ENCODE measurements at regions not wholly inside any gene's neighbourhood (a gene's known extent, or its start where the extent isn't known, plus 50 kb on each side); places are given as distances from the start of the nearest gene placed in this dataset.
"Not testable (repeated sequence)": the region's sequence is repeated elsewhere in the genome, so short reads cannot be mapped to it uniquely, and the experiment has no call there.

- Histone ChIP-seq H3K27ac (ENCODE audit: low read depth in 1 of 3, low read length in 2 of 3) (peak overlapping the region in 1 of 3 donors; percentile 23), H3K4me1 (ENCODE audit: control insufficient read depth in 3 of 3, insufficient read depth in 2 of 3, low read depth in 1 of 3, low read length in 2 of 3) (peaks cover 0 to 39% (median 9%) of the 10 kb centered on the region in 3 donors), H3K9me3 (ENCODE audit: control insufficient read depth in 2 of 2, insufficient read depth in 1 of 2, low read depth in 1 of 2, low read length in 1 of 2) (no peaks in the 10 kb centered on the region), H3K27me3 (ENCODE audit: control insufficient read depth in 3 of 3, insufficient read depth in 3 of 3, low read length in 3 of 3) (no peaks in the 10 kb centered on the region), H3K36me3 (ENCODE audit: control insufficient read depth in 3 of 3, insufficient read depth in 2 of 3, low read depth in 1 of 3, low read length in 3 of 3) (no peaks in the 10 kb centered on the region), H3K4me3 (ENCODE audit: low read depth in 1 of 3, low read length in 3 of 3) (no peak overlapping the region)
- FAIRE-seq = peak; percentile 53
- DNase-seq = peak; percentile 45 to 79
- 9 to 49% (median 27%) methylated on average over 4 of the region's 4 CpGs for WGBS, 3 donors
Observed at GRCh38 chr13:73167028-73167820, 108.4 kb downstream of the KLF5 start.

- H3K9me3 ChIP-seq (ENCODE audit: control insufficient read depth in 2 of 2, insufficient read depth in 1 of 2, low read depth in 1 of 2, low read length in 1 of 2) = no peaks in the 10 kb centered on the region
- H3K4me3 ChIP-seq (ENCODE audit: low read depth in 1 of 3, low read length in 3 of 3) = no peak overlapping the region
- H3K4me1 ChIP-seq (ENCODE audit: control insufficient read depth in 3 of 3, insufficient read depth in 2 of 3, low read depth in 1 of 3, low read length in 2 of 3) = peaks cover 0 to 32% (median 9%) of the 10 kb centered on the region in 3 donors
- FAIRE-seq (no peak), DNase-seq (no peak)
- H3K27me3 ChIP-seq (ENCODE audit: control insufficient read depth in 3 of 3, insufficient read depth in 3 of 3, low read length in 3 of 3) = no peaks in the 10 kb centered on the region
- H3K36me3 ChIP-seq (ENCODE audit: control insufficient read depth in 3 of 3, insufficient read depth in 2 of 3, low read depth in 1 of 3, low read length in 3 of 3) = no peaks in the 10 kb centered on the region
- H3K27ac ChIP-seq (ENCODE audit: low read depth in 1 of 3, low read length in 2 of 3) = no peak overlapping the region
- 78 to 91% (median 85%) methylated on average over 2 of the region's 2 CpGs for WGBS, 3 donors
Observed at GRCh38 chr13:73166204-73166603, 107.4 kb downstream of the KLF5 start.

GRCh38 chr13:73162912-73163911 is 104.4 kb downstream of the KLF5 start:
- FAIRE-seq (no peak), DNase-seq (peak in 1 of 2 donors; percentile 89)
- 38 to 58% (median 51%) methylated on average over 2 of the region's 2 CpGs for WGBS, 3 donors

GRCh38 chr13:73160371-73161031 is 101.7 kb downstream of the KLF5 start:
- H3K4me3 ChIP-seq (ENCODE audit: low read depth in 1 of 3, low read length in 3 of 3); H3K27me3 ChIP-seq (ENCODE audit: control insufficient read depth in 3 of 3, insufficient read depth in 3 of 3, low read length in 3 of 3); FAIRE-seq; H3K27ac ChIP-seq (ENCODE audit: low read depth in 1 of 3, low read length in 2 of 3); H3K9me3 ChIP-seq (ENCODE audit: control insufficient read depth in 2 of 2, insufficient read depth in 1 of 2, low read depth in 1 of 2, low read length in 1 of 2); DNase-seq; H3K36me3 ChIP-seq (ENCODE audit: control insufficient read depth in 3 of 3, insufficient read depth in 2 of 3, low read depth in 1 of 3, low read length in 3 of 3): not testable (repeated sequence)
- WGBS, 3 donors = 87 to 92% (median 90%) methylated on average over 5 of the region's 5 CpGs
- peaks cover 0 to 11% (median 2%) of the 10 kb centered on the region in 3 donors for H3K4me1 ChIP-seq (ENCODE audit: control insufficient read depth in 3 of 3, insufficient read depth in 2 of 3, low read depth in 1 of 3, low read length in 2 of 3)

More at GRCh38 chr13:73162912-73163911, 104.4 kb downstream of the KLF5 start:
- no peak overlapping the region for H3K4me3 ChIP-seq (ENCODE audit: low read depth in 1 of 3, low read length in 3 of 3)
- H3K27me3 ChIP-seq (ENCODE audit: control insufficient read depth in 3 of 3, insufficient read depth in 3 of 3, low read length in 3 of 3) = no peaks in the 10 kb centered on the region
- peak overlapping the region in 1 of 3 donors; percentile 4 for H3K27ac ChIP-seq (ENCODE audit: low read depth in 1 of 3, low read length in 2 of 3)
- H3K4me1 ChIP-seq (ENCODE audit: control insufficient read depth in 3 of 3, insufficient read depth in 2 of 3, low read depth in 1 of 3, low read length in 2 of 3) = peaks cover 0 to 6% (median 2%) of the 10 kb centered on the region in 3 donors
- peaks cover 0 to 4% of the 10 kb centered on the region in 2 donors for H3K9me3 ChIP-seq (ENCODE audit: control insufficient read depth in 2 of 2, insufficient read depth in 1 of 2, low read depth in 1 of 2, low read length in 1 of 2)
- no peaks in the 10 kb centered on the region for H3K36me3 ChIP-seq (ENCODE audit: control insufficient read depth in 3 of 3, insufficient read depth in 2 of 3, low read depth in 1 of 3, low read length in 3 of 3)

- no peak overlapping the region for H3K4me3 ChIP-seq (ENCODE audit: low read depth in 1 of 3, low read length in 3 of 3)
- H3K27me3 ChIP-seq (ENCODE audit: control insufficient read depth in 3 of 3, insufficient read depth in 3 of 3, low read length in 3 of 3) = no peaks in the 10 kb centered on the region
- peaks cover 0 to 4% of the 10 kb centered on the region in 2 donors for H3K9me3 ChIP-seq (ENCODE audit: control insufficient read depth in 2 of 2, insufficient read depth in 1 of 2, low read depth in 1 of 2, low read length in 1 of 2)
- FAIRE-seq (no peak), DNase-seq (no peak)
- H3K4me1 ChIP-seq (ENCODE audit: control insufficient read depth in 3 of 3, insufficient read depth in 2 of 3, low read depth in 1 of 3, low read length in 2 of 3) = peaks cover 0 to 11% (median 2%) of the 10 kb centered on the region in 3 donors
- no peak overlapping the region for H3K27ac ChIP-seq (ENCODE audit: low read depth in 1 of 3, low read length in 2 of 3)
- H3K36me3 ChIP-seq (ENCODE audit: control insufficient read depth in 3 of 3, insufficient read depth in 2 of 3, low read depth in 1 of 3, low read length in 3 of 3) = no peaks in the 10 kb centered on the region
Observed at GRCh38 chr13:73158851-73159250, 100.0 kb downstream of the KLF5 start.

GRCh38 chr13:73157031-73157430 is 98.2 kb downstream of the KLF5 start:
- H3K27ac ChIP-seq (ENCODE audit: low read depth in 1 of 3, low read length in 2 of 3) = peak overlapping the region in 1 of 3 donors; percentile 88
- 57 to 72% (median 70%) methylated on average over 2 of the region's 2 CpGs for WGBS, 3 donors
- DNase-seq = peak in 1 of 2 donors; percentile 76
- H3K36me3 ChIP-seq (ENCODE audit: control insufficient read depth in 3 of 3, insufficient read depth in 2 of 3, low read depth in 1 of 3, low read length in 3 of 3) = no peaks in the 10 kb centered on the region
- no peak overlapping the region for H3K4me3 ChIP-seq (ENCODE audit: low read depth in 1 of 3, low read length in 3 of 3)
- H3K9me3 ChIP-seq (ENCODE audit: control insufficient read depth in 2 of 2, insufficient read depth in 1 of 2, low read depth in 1 of 2, low read length in 1 of 2) = peaks cover 0 to 4% of the 10 kb centered on the region in 2 donors
- H3K4me1 ChIP-seq (ENCODE audit: control insufficient read depth in 3 of 3, insufficient read depth in 2 of 3, low read depth in 1 of 3, low read length in 2 of 3) = peaks cover 0 to 11% (median 0%) of the 10 kb centered on the region in 3 donors
- FAIRE-seq = no peak
- H3K27me3 ChIP-seq (ENCODE audit: control insufficient read depth in 3 of 3, insufficient read depth in 3 of 3, low read length in 3 of 3) = no peaks in the 10 kb centered on the region

GRCh38 chr13:73146707-73147106 is 87.9 kb downstream of the KLF5 start:
- FAIRE-seq (no peak), DNase-seq (no peak)
- no peaks in the 10 kb centered on the region for H3K36me3 ChIP-seq (ENCODE audit: control insufficient read depth in 3 of 3, insufficient read depth in 2 of 3, low read depth in 1 of 3, low read length in 3 of 3)
- no peak overlapping the region for H3K4me3 ChIP-seq (ENCODE audit: low read depth in 1 of 3, low read length in 3 of 3)
- no peaks in the 10 kb centered on the region for H3K27me3 ChIP-seq (ENCODE audit: control insufficient read depth in 3 of 3, insufficient read depth in 3 of 3, low read length in 3 of 3)
- no peak overlapping the region for H3K27ac ChIP-seq (ENCODE audit: low read depth in 1 of 3, low read length in 2 of 3)
- no peaks in the 10 kb centered on the region for H3K9me3 ChIP-seq (ENCODE audit: control insufficient read depth in 2 of 2, insufficient read depth in 1 of 2, low read depth in 1 of 2, low read length in 1 of 2)
- H3K4me1 ChIP-seq (ENCODE audit: control insufficient read depth in 3 of 3, insufficient read depth in 2 of 3, low read depth in 1 of 3, low read length in 2 of 3) = peaks cover 0 to 6% (median 0%) of the 10 kb centered on the region in 3 donors
- 97 to 100% (median 98%) methylated on average over 2 of the region's 2 CpGs for WGBS, 3 donors

GRCh38 chr13:73142071-73142470 is 83.3 kb downstream of the KLF5 start:
- Histone ChIP-seq H3K27me3 (ENCODE audit: control insufficient read depth in 3 of 3, insufficient read depth in 3 of 3, low read length in 3 of 3) (no peaks in the 10 kb centered on the region), H3K4me1 (ENCODE audit: control insufficient read depth in 3 of 3, insufficient read depth in 2 of 3, low read depth in 1 of 3, low read length in 2 of 3) (peaks cover 0 to 33% (median 0%) of the 10 kb centered on the region in 3 donors), H3K4me3 (ENCODE audit: low read depth in 1 of 3, low read length in 3 of 3) (no peak overlapping the region), H3K36me3 (ENCODE audit: control insufficient read depth in 3 of 3, insufficient read depth in 2 of 3, low read depth in 1 of 3, low read length in 3 of 3) (no peaks in the 10 kb centered on the region), H3K27ac (ENCODE audit: low read depth in 1 of 3, low read length in 2 of 3) (no peak overlapping the region), H3K9me3 (ENCODE audit: control insufficient read depth in 2 of 2, insufficient read depth in 1 of 2, low read depth in 1 of 2, low read length in 1 of 2) (no peaks in the 10 kb centered on the region)
- DNase-seq (peak; percentile 43 to 45), FAIRE-seq (no peak)
- WGBS, 3 donors = 42 to 44% (median 42%) methylated on average over 5 of the region's 5 CpGs

All from small intestine (tissue), 7 donors.